DND-41 (cell line): ENCODE measurements at regions not wholly inside any gene's neighbourhood (a gene's known extent, or its start where the extent isn't known, plus 50 kb on each side); places are given as distances from the start of the nearest gene placed in this dataset.
"Not testable (repeated sequence)": the region's sequence is repeated elsewhere in the genome, so short reads cannot be mapped to it uniquely, and the experiment has no call there.

ENCODE experiments used
- ATAC-seq: fragments of 200-7000 bp; cut with Tn5 transposase; 3 replicates; pipeline ENCODE4 v1.9.1; 2021; ENCODE audit warnings: low read depth; ENCODE audit not compliant: insufficient read depth
- DNase-seq: peaks from one replicate; pipeline ENCODE4 v3.0.0-alpha.2; 2020
- H2AFZ ChIP-seq: 2 replicates; pipeline ENCODE4 v1.6.0; 2012; ENCODE audit warnings: low read depth, low read length
- H3K27ac ChIP-seq: 2 replicates; pipeline ENCODE4 v1.5.1; 2012; ENCODE audit warnings: low read length, inconsistent platforms
- H3K27me3 ChIP-seq: fragments of 200-600 bp; sonication (generic); 2 replicates; pipeline ENCODE4 v1.6.0; 2012; ENCODE audit warnings: low read length, mild to moderate bottlenecking, inconsistent platforms; ENCODE audit not compliant: insufficient read depth, poor library complexity
- H3K36me3 ChIP-seq: 2 replicates; pipeline ENCODE4 v1.5.1; 2012; ENCODE audit warnings: low read length, inconsistent platforms; ENCODE audit not compliant: insufficient read depth
- H3K4me1 ChIP-seq: 2 replicates; pipeline ENCODE4 v1.5.1; 2012; ENCODE audit warnings: mild to moderate bottlenecking, low read length; ENCODE audit not compliant: insufficient read depth
- H3K4me2 ChIP-seq: 2 replicates; pipeline ENCODE4 v1.6.0; 2012; ENCODE audit warnings: mild to moderate bottlenecking, moderate library complexity, low read length, inconsistent platforms; ENCODE audit not compliant: insufficient read depth
- H3K4me3 ChIP-seq, 2 experiments: fragments of 200-600 bp in 1 of 2; shearing (Covaris generic) in 1 of 2; 2 replicates each; pipeline ENCODE4 v1.5.1; 2012 to 2016; ENCODE audit warnings: inconsistent platforms in 2 of 2, low read length in 2 of 2, mild to moderate bottlenecking in 2 of 2, low read depth in 1 of 2, moderate library complexity in 1 of 2
- H3K79me2 ChIP-seq: 2 replicates; pipeline ENCODE4 v1.6.0; 2012; ENCODE audit warnings: low read length, inconsistent platforms; ENCODE audit not compliant: insufficient read depth
- H3K9ac ChIP-seq: 2 replicates; pipeline ENCODE4 v1.6.0; 2012; ENCODE audit warnings: low read depth, mild to moderate bottlenecking, inconsistent platforms, low read length, moderate library complexity
- H3K9me3 ChIP-seq: 2 replicates; pipeline ENCODE4 v1.5.1; 2012; ENCODE audit warnings: low read length, moderate library complexity, mild to moderate bottlenecking, inconsistent platforms; ENCODE audit not compliant: insufficient read depth, severe bottlenecking
- H4K20me1 ChIP-seq: 2 replicates; pipeline ENCODE4 v1.6.0; 2012; ENCODE audit warnings: low read length; ENCODE audit not compliant: insufficient read depth
- EZH2 ChIP-seq: IDR thresholded peaks from 3 replicates; pipeline ENCODE4 v1.6.1; 2012; ENCODE audit warnings: borderline replicate concordance, low read depth, mild to moderate bottlenecking, moderate library complexity, low read length, inconsistent platforms; ENCODE audit not compliant: severe bottlenecking
- TF ChIP-seq, protein P1 (sequence below): IDR thresholded peaks from 2 replicates; pipeline ENCODE4 v1.5.1; 2012; ENCODE audit warnings: borderline replicate concordance, low read length, moderate library complexity, mild to moderate bottlenecking; ENCODE audit not compliant: poor library complexity, severe bottlenecking; ENCODE audit errors: extremely low read depth

DNA sequence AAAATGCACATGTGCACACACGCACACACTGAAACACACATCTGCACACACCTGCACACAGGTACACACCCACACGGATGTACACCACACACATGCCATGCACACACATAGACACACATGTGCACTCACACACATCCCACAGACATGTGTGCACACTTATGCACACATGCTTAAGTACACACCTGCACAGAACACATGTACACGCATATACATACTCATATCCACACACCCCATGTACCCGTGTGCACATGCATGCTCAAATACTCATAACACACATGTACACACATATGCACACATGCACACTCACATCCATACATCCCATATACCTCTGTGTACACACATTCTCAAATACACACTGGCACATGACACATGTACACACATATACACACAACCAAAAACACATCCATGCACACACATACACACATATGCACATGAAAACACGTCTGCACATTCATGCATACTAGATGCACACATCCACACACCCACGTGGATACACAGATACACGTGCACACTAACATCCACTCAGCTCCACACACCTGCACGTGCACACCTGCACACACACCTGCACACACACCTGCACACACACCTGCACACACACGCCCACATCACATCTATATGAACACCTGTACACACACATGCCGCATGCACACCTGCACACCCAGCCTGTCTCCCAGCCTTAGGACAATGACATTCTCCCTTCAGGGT, 336.7 kb downstream of the ADGRD1 start:
- Histone ChIP-seq H3K4me3 (no peak overlapping the region), H3K4me2 (no peak overlapping the region), H4K20me1 (no peaks in the 10 kb centered on the region), H2AFZ (no peak overlapping the region), H3K36me3 (no peaks in the 10 kb centered on the region), H3K79me2 (no peaks in the 10 kb centered on the region), H3K9ac (no peak overlapping the region), H3K27ac (no peak overlapping the region), H3K4me1 (no peaks in the 10 kb centered on the region), H3K27me3 (no peaks in the 10 kb centered on the region), H3K9me3 (no peaks in the 10 kb centered on the region)
- DNase-seq (no peak), ATAC-seq (no peak)
- TF ChIP-seq, protein P1, sequence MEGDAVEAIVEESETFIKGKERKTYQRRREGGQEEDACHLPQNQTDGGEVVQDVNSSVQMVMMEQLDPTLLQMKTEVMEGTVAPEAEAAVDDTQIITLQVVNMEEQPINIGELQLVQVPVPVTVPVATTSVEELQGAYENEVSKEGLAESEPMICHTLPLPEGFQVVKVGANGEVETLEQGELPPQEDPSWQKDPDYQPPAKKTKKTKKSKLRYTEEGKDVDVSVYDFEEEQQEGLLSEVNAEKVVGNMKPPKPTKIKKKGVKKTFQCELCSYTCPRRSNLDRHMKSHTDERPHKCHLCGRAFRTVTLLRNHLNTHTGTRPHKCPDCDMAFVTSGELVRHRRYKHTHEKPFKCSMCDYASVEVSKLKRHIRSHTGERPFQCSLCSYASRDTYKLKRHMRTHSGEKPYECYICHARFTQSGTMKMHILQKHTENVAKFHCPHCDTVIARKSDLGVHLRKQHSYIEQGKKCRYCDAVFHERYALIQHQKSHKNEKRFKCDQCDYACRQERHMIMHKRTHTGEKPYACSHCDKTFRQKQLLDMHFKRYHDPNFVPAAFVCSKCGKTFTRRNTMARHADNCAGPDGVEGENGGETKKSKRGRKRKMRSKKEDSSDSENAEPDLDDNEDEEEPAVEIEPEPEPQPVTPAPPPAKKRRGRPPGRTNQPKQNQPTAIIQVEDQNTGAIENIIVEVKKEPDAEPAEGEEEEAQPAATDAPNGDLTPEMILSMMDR, result no peak
- no peak for TF ChIP-seq EZH2

DNA sequence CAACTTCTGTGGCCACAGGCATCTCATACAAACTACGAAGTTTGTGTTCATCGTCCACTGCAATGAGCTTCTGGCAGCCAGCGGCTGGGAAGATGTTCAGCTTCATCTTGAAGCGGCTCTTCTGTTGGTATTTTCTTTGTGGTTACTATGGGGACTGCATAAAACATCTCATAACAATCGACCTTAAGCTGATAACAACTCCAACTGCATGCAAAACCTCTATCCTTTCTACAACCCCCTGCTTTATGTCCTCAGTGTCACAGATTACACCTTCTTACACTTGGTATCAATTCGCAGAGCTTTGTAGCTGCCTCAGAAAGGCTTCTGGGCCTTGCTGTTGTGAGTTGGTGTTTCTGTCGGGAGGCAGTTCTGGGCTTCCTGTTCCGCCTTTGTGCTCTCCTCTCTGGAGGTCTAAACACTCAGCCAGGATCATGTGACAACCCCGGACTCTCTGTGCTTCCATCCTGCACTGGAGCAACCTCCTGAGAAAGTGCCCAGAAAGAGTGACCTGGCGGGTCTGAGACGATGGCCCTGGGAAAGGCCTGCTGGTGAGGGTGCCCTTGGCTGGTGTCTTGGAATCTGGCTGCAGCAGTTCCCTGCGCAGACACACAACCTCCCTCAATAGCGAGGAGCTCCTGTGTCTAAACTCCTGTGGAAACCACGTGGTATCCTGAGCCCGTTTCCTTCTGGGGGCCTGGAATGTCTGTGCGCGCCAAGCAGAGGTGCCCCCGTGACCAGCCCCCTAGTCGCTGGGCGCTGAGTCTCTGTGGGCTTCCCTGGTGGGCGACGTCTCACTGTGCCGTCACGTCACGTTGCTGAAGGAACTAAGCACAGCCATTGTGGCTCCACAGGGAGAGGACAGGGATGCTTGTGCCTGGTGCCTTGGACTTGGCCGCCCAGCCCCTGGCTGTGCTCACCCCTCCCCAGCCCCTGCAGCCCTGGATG, 339.6 kb downstream of the ADGRD1 start:
- not testable (repeated sequence) for H3K27ac ChIP-seq, ATAC-seq, H4K20me1 ChIP-seq, H3K79me2 ChIP-seq, H3K9me3 ChIP-seq, H3K4me2 ChIP-seq, H3K27me3 ChIP-seq, H2AFZ ChIP-seq, H3K36me3 ChIP-seq, DNase-seq, H3K9ac ChIP-seq, H3K4me1 ChIP-seq, H3K4me3 ChIP-seq

DNA sequence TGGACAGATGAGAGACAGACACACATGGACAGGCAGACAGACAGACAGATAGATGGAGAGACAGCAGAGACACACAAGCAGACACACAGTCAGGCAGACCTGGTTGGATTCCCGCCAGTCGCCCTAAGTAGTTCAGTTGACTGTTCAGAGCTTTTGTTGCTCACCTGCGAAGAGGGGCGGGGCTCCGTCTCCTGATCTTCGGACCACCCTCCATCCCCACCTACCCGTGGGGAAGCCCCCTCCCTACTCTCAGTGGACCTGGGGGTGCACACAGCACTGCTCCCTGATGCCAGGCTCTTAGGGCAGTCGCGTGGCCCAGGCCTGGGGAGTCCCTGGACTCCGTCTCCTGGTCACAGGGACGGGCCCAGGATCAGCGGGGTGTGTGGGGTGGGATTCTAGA, 341.0 kb downstream of the ADGRD1 start:
- H3K9me3 ChIP-seq, H3K79me2 ChIP-seq, H3K27ac ChIP-seq, H3K4me2 ChIP-seq, H3K4me1 ChIP-seq, H3K27me3 ChIP-seq, DNase-seq, H3K9ac ChIP-seq, H2AFZ ChIP-seq, H4K20me1 ChIP-seq, H3K4me3 ChIP-seq, ATAC-seq, H3K36me3 ChIP-seq: not testable (repeated sequence)

DNA sequence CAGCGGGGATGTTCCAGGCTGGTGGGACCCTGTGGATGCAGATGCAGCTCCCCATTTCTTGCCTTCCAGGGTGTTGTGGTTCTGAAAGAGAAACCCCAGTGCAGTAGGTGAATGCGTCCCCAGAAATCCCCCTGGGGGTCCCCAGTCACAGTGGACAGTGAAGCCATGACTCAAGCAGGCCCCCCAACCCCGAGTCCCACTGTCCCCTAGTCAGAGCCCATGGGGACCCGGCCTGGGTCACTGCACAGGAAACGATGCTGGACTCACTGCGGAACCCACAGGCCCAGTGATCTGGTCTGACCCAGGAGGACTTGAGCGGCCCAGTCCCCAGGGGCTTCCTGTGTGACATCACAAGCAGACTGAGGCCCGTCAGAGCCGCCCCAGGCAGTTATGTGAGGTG, 341.4 kb downstream of the ADGRD1 start:
- not testable (repeated sequence) for H3K27me3 ChIP-seq, H3K36me3 ChIP-seq, H4K20me1 ChIP-seq, H3K4me1 ChIP-seq, H3K4me2 ChIP-seq, H2AFZ ChIP-seq, H3K4me3 ChIP-seq, H3K9ac ChIP-seq, H3K79me2 ChIP-seq, H3K9me3 ChIP-seq, H3K27ac ChIP-seq, ATAC-seq, DNase-seq

DNA sequence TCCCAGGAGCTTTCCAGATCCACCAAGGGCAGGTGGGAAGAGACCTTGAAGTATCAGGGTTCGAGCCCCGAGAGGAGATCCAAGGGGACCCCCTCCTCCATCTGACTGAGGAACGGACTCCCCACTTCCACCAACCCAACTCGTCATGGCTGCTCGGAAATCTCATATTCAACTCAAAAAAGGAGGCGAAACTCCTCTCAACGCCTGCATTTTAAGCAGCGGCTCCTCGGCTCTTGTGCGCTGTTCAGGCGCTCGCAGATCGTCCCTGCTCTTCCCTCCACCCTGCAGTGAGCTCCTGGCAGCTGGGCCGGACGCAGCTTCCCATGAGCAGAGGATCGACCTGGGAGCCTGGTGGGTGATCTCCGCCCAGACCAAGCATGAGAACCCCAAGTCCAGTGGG, 341.9 kb downstream of the ADGRD1 start:
- H4K20me1 ChIP-seq, H3K9me3 ChIP-seq, H3K9ac ChIP-seq, H3K4me1 ChIP-seq, H3K4me2 ChIP-seq, H3K36me3 ChIP-seq, ATAC-seq, H3K4me3 ChIP-seq, H2AFZ ChIP-seq, H3K27ac ChIP-seq, H3K79me2 ChIP-seq, DNase-seq, H3K27me3 ChIP-seq: not testable (repeated sequence)

DNA sequence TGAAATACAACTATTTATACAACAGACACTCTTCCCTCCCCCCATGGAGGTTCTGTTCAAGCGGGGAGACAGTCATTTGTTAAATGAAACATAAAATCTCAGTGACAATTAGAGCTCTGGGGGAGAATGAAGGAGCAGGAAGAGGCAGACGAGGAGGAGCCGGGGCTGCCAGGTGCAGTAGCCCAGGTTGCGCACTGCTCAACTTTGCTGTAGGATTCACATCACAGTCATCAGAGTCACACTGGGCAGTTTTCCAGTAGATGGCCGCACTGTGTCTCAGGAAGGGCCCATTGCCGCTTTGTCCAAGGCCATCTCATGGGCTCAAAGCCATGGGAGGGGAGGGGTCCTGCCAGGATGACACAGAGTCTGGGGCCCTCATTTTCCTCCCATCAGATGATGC, 342.4 kb downstream of the ADGRD1 start:
- H3K4me1 ChIP-seq, H3K9me3 ChIP-seq, DNase-seq, H3K4me3 ChIP-seq, H3K27ac ChIP-seq, H2AFZ ChIP-seq, H3K27me3 ChIP-seq, H4K20me1 ChIP-seq, H3K4me2 ChIP-seq, H3K79me2 ChIP-seq, H3K36me3 ChIP-seq, ATAC-seq, H3K9ac ChIP-seq: not testable (repeated sequence)

DNA sequence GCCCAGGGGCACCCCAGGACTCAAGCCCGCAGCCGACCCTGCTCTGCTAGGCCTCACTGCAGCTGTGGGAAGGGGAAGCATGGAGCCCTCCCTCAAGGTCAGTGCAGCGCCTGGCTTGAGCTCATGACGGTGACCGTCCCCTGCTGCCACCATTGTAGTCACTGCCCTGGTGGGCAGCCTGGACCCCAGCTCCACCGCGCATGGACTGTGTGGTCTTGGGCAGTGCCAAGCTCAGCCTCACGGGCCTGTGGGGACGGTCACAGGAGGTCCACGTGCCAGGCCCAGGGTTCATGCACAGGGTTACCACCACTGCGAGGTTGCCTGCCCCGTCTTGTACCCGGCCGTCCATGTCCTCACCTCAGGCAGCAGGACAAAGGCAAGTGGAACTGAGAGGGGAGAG, 342.9 kb downstream of the ADGRD1 start:
- H3K4me1 ChIP-seq, H3K4me3 ChIP-seq, ATAC-seq, H4K20me1 ChIP-seq, H2AFZ ChIP-seq, H3K79me2 ChIP-seq, H3K4me2 ChIP-seq, DNase-seq, H3K9ac ChIP-seq, H3K27me3 ChIP-seq, H3K27ac ChIP-seq, H3K9me3 ChIP-seq, H3K36me3 ChIP-seq: not testable (repeated sequence)
